H1 (cell line): ENCODE measurements at regions not wholly inside any gene's neighbourhood (a gene's known extent, or its start where the extent isn't known, plus 50 kb on each side); places are given as distances from the start of the nearest gene placed in this dataset.

Experiments
- CTCF ChIA-PET: fragments of 300-600 bp; sonication (Branson Sonifier 250); formaldehyde crosslinking; loops from one replicate; lab custom pipeline; 2021; ENCODE audit not compliant: partially characterized antibody; lab: Charles Lee
- POLR2A ChIA-PET: fragments of 300-600 bp; sonication (Branson Sonifier 250); formaldehyde crosslinking; loops from one replicate; lab custom pipeline; 2021; ENCODE audit warnings: inconsistent platforms; ENCODE audit not compliant: partially characterized antibody; lab: Charles Lee
- DNase-seq, 2 experiments: peaks; one replicate each; pipeline versions ENCODE4 v3.0.0 to v3.0.0-alpha.2; 2010 to 2022; ENCODE audit warnings: low spot score in 2 of 2, low read depth in 1 of 2, mixed read lengths in 1 of 2
- FAIRE-seq: peaks from 2 replicates; lab custom pipeline; 2011; peaks lifted over from hg19 to GRCh38; lab: Jason Lieb, UNC
- H2AFZ ChIP-seq: 2 replicates; pipeline ENCODE4 v1.8.1; 2012; ENCODE audit warnings: low read length, inconsistent platforms
- H2AK5ac ChIP-seq: 2 replicates; pipeline ENCODE4 v1.6.1; 2013; ENCODE audit warnings: low read depth, low read length
- H2BK120ac ChIP-seq: replicated peaks from 2 replicates; pipeline ENCODE3; 2013; ENCODE audit warnings: low read depth, low read length, inconsistent platforms
- H2BK12ac ChIP-seq: 2 replicates; pipeline ENCODE4 v1.6.1; 2013; ENCODE audit warnings: low read depth, low read length
- H2BK15ac ChIP-seq: 2 replicates; pipeline ENCODE4 v1.6.1; 2013; ENCODE audit warnings: low read length
- H2BK20ac ChIP-seq: 2 replicates; pipeline ENCODE4 v1.6.1; 2013; ENCODE audit warnings: low read length
- H2BK5ac ChIP-seq: 2 replicates; pipeline ENCODE4 v1.6.1; 2013; ENCODE audit warnings: low read depth, low read length
- H3K14ac ChIP-seq: 2 replicates; pipeline ENCODE4 v1.6.1; 2013; ENCODE audit warnings: inconsistent platforms; ENCODE audit not compliant: insufficient read length
- H3K18ac ChIP-seq: 2 replicates; pipeline ENCODE4 v1.6.1; 2013; ENCODE audit warnings: low read length; ENCODE audit errors: extremely low read depth
- H3K23ac ChIP-seq: 2 replicates; pipeline ENCODE4 v1.6.1; 2013; ENCODE audit warnings: inconsistent platforms; ENCODE audit not compliant: insufficient read length
- H3K23me2 ChIP-seq: 2 replicates; pipeline ENCODE4 v1.6.1; 2013; ENCODE audit warnings: low read depth, low read length
- H3K27ac ChIP-seq: 2 replicates; pipeline ENCODE4 v1.6.1; 2011; ENCODE audit warnings: low read depth, low read length, inconsistent platforms
- H3K27me3 ChIP-seq, 4 experiments: replicated peaks in 1 of 4; 1 replicate in 1 of 4; 2 replicates in 3 of 4; pipeline versions ENCODE4 v1.6.1 to v1.8.1; 2011 to 2013; ENCODE audit warnings: low read length in 3 of 4, mild to moderate bottlenecking in 3 of 4, inconsistent platforms in 2 of 4, mixed read lengths in 2 of 4, moderate library complexity in 1 of 4; ENCODE audit not compliant: control insufficient read depth in 3 of 4, insufficient read depth in 3 of 4; ENCODE audit errors: extremely low read depth in 1 of 4
- H3K36me3 ChIP-seq, 4 experiments: 2 replicates each; pipeline versions ENCODE4 v1.6.1 to v1.8.1; 2011 to 2013; ENCODE audit warnings: mild to moderate bottlenecking in 4 of 4, low read length in 3 of 4, moderate library complexity in 2 of 4, control low read depth in 1 of 4, inconsistent platforms in 1 of 4; ENCODE audit not compliant: insufficient read depth in 4 of 4, control insufficient read depth in 2 of 4
- H3K4ac ChIP-seq: replicated peaks from 2 replicates; pipeline ENCODE3; 2013; ENCODE audit warnings: low read length, low read depth, mixed read lengths, inconsistent platforms; ENCODE audit not compliant: insufficient read length
- H3K4me1 ChIP-seq, 4 experiments: replicated peaks in 1 of 4; 1 replicate in 1 of 4; 2 replicates in 3 of 4; pipeline versions ENCODE4 v1.6.1 to v1.8.1; 2011 to 2013; ENCODE audit warnings: low read length in 3 of 4, inconsistent platforms in 2 of 4, mixed read lengths in 1 of 4; ENCODE audit not compliant: insufficient read depth in 4 of 4, control insufficient read depth in 3 of 4
- H3K4me2 ChIP-seq, 2 experiments: 2 replicates each; pipeline versions ENCODE4 v1.6.1 to v1.8.1; 2011 to 2013; ENCODE audit warnings: low read depth in 2 of 2, low read length in 2 of 2, control low read depth in 1 of 2, inconsistent platforms in 1 of 2, mild to moderate bottlenecking in 1 of 2; ENCODE audit not compliant: insufficient read depth in 1 of 2
- H3K4me3 ChIP-seq, 4 experiments: fragments of 200-600, 300-600 bp in 1 of 4; sonication (generic), shearing (Covaris generic), sonication (Bioruptor Twin) in 1 of 4; 2 replicates each; pipeline versions ENCODE4 v1.5.1 to v1.8.1; 2011 to 2016; ENCODE audit warnings: low read length in 4 of 4, low read depth in 3 of 4, control low read depth in 2 of 4, inconsistent platforms in 2 of 4, mild to moderate bottlenecking in 2 of 4, mixed read lengths in 1 of 4, moderate library complexity in 1 of 4; ENCODE audit not compliant: insufficient read depth in 2 of 4; ENCODE audit errors: extremely low read depth in 1 of 4
- H3K56ac ChIP-seq: replicated peaks from 2 replicates; pipeline ENCODE3; 2013; ENCODE audit warnings: low read depth, mild to moderate bottlenecking, mixed read lengths, low read length, inconsistent platforms; ENCODE audit not compliant: insufficient read length
- H3K79me1 ChIP-seq: 2 replicates; pipeline ENCODE4 v1.6.1; 2013; ENCODE audit warnings: low read depth, low read length, control low read depth
- H3K79me2 ChIP-seq, 2 experiments: 2 replicates each; pipeline versions ENCODE4 v1.6.1 to v1.8.1; 2012 to 2013; ENCODE audit warnings: low read length in 2 of 2, mild to moderate bottlenecking in 2 of 2, inconsistent platforms in 1 of 2; ENCODE audit not compliant: insufficient read depth in 2 of 2, control insufficient read depth in 1 of 2
- H3K9ac ChIP-seq, 4 experiments: replicated peaks in 1 of 4; 1 replicate in 1 of 4; 2 replicates in 3 of 4; pipeline versions ENCODE4 v1.6.1 to v1.8.1; 2011 to 2013; ENCODE audit warnings: low read depth in 3 of 4, low read length in 3 of 4, control low read depth in 2 of 4, mild to moderate bottlenecking in 2 of 4, moderate library complexity in 2 of 4, inconsistent platforms in 1 of 4; ENCODE audit errors: extremely low read depth in 1 of 4
- H3K9me3 ChIP-seq, 2 experiments: 2 replicates each; pipeline versions ENCODE4 v1.6.1 to v1.8.1; 2012 to 2013; ENCODE audit warnings: mild to moderate bottlenecking in 2 of 2, moderate library complexity in 2 of 2, control low read depth in 1 of 2, inconsistent platforms in 1 of 2, low read depth in 1 of 2, low read length in 1 of 2, mixed read lengths in 1 of 2; ENCODE audit not compliant: insufficient read depth in 2 of 2
- H4K20me1 ChIP-seq, 2 experiments: replicated peaks in 1 of 2; 2 replicates each; pipeline versions ENCODE3 to v1.8.1; 2011 to 2013; ENCODE audit warnings: inconsistent platforms in 2 of 2, low read length in 2 of 2, mild to moderate bottlenecking in 1 of 2; ENCODE audit not compliant: insufficient read depth in 2 of 2, control insufficient read depth in 1 of 2
- H4K5ac ChIP-seq: 2 replicates; pipeline ENCODE4 v1.6.1; 2013; ENCODE audit warnings: low read length, low read depth, mixed read lengths, inconsistent platforms; ENCODE audit not compliant: insufficient read length
- H4K8ac ChIP-seq: 2 replicates; pipeline ENCODE4 v1.8.0; 2013; ENCODE audit warnings: mild to moderate bottlenecking, moderate library complexity, low read length, inconsistent platforms; ENCODE audit not compliant: insufficient read depth; ENCODE audit errors: extremely low read depth
- H4K91ac ChIP-seq: replicated peaks from 2 replicates; pipeline ENCODE3; 2013; ENCODE audit warnings: low read length, mixed read lengths, inconsistent platforms; ENCODE audit not compliant: insufficient read length
- BRCA1 ChIP-seq: IDR thresholded peaks from 2 replicates; pipeline ENCODE4 v1.6.1; 2012; ENCODE audit warnings: low read depth, low read length, improper control_type of control experiment
- CBX8 ChIP-seq: fragments of 300-800, 300-1000 bp; sonication (generic); IDR thresholded peaks from 2 replicates; pipeline ENCODE4 v1.7.1; 2016; ENCODE audit warnings: low read depth, low read length, borderline replicate concordance
- JUND ChIP-seq: IDR thresholded peaks from 2 replicates; pipeline ENCODE4 v1.6.1; 2011; ENCODE audit warnings: mild to moderate bottlenecking, improper control_type of control experiment, low read length
- RAD21 ChIP-seq, 2 experiments: IDR thresholded peaks in 1 of 2; conservative IDR thresholded peaks in 1 of 2; 2 replicates each; pipeline ENCODE4 v1.6.1; 2011; ENCODE audit warnings: low read depth in 2 of 2, low read length in 2 of 2, improper control_type of control experiment in 1 of 2, inconsistent platforms in 1 of 2, mild to moderate bottlenecking in 1 of 2, moderate library complexity in 1 of 2
- SUZ12 ChIP-seq: fragments of 200-600 bp; sonication (generic); IDR thresholded peaks from 2 replicates; pipeline ENCODE4 v1.6.1; 2012; ENCODE audit warnings: mild to moderate bottlenecking, inconsistent platforms, low read length, moderate library complexity, mixed read lengths
- TAF7 ChIP-seq: optimal IDR thresholded peaks from 2 replicates; pipeline ENCODE3; 2011; ENCODE audit warnings: low read depth, mild to moderate bottlenecking, inconsistent platforms, low read length, moderate library complexity, borderline replicate concordance
- WGBS, 2 experiments: shearing (Covaris generic) in 1 of 2; methylation state at CpG; one replicate each; pipeline versions ENCODE4 v1.1.6 to v1.1.7; 2013 to 2015; ENCODE audit warnings: low lambda C conversion rate in 2 of 2, mixed read lengths in 2 of 2, inconsistent platforms in 1 of 2, low coverage in 1 of 2, missing lambda C conversion rate in 1 of 2; ENCODE audit not compliant: insufficient replicate concordance in 2 of 2, insufficient coverage in 1 of 2, insufficient read length in 1 of 2; ENCODE audit errors: extremely low coverage in 1 of 2, missing lambda C conversion rate in 1 of 2; 5-methylcytosine and 5-hydroxymethylcytosine counted together
- TF ChIP-seq, protein P1 (sequence below): IDR thresholded peaks from 2 replicates; pipeline ENCODE4 v1.6.1; 2012; ENCODE audit warnings: inconsistent platforms

DNA sequence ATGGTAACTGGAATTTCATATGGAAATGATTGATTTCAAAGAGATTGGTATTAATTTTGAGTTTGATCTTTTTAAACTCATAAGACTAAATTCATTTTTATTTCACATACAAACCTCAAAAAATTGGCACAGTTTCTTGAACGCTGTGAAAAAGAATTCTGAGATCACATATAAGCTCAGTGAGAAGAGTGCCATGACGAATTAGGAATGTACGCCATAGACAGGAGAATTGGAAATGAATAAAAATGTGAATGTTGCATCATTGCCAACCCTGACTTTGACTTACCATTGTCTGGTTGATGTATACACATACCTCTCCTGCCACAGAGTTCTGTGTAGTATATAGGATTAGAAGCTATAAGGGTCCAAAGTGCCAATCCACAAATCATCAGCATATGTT, 290.4 kb upstream of the ZC3H15 start:
- POLR2A ChIA-PET, result no interaction called here
- no peak overlapping the region for H3K56ac ChIP-seq
- H2AK5ac ChIP-seq, result no peak overlapping the region
- WGBS, 2 experiments, result 87% methylated on average over 3 of the region's 3 CpGs; no CpG with 5 or more reads in 1 of the 2 experiments
- H3K9ac ChIP-seq, result no peak overlapping the region
- no peaks in the 10 kb centered on the region for H3K36me3 ChIP-seq
- FAIRE-seq (no peak), DNase-seq (no peak)
- no peak overlapping the region for H3K14ac ChIP-seq
- H4K91ac ChIP-seq, result no peak overlapping the region
- H4K5ac ChIP-seq, result no peak overlapping the region
- H4K8ac ChIP-seq, result no peak overlapping the region
- no peak overlapping the region for H3K27ac ChIP-seq
- no peak overlapping the region for H2BK5ac ChIP-seq
- H4K20me1 ChIP-seq, result no peaks in the 10 kb centered on the region
- no peak overlapping the region for H3K4me2 ChIP-seq
- H3K79me2 ChIP-seq, result no peaks in the 10 kb centered on the region
- H3K23ac ChIP-seq, result no peak overlapping the region
- H3K4me1 ChIP-seq, result no peaks in the 10 kb centered on the region
- H3K27me3 ChIP-seq, result peaks cover 0 to 1% (median 0%) of the 10 kb centered on the region in 4 experiments; a peak in 1 of 7 replicates
- H3K79me1 ChIP-seq, result no peaks in the 10 kb centered on the region; the same call in 1 of the 2 replicates
- H2BK15ac ChIP-seq, result no peak overlapping the region
- no peak overlapping the region for H3K4ac ChIP-seq
- no peak overlapping the region for H2BK12ac ChIP-seq
- H3K9me3 ChIP-seq, result no peaks in the 10 kb centered on the region
- H2BK120ac ChIP-seq, result no peak overlapping the region
- no peak overlapping the region for H2BK20ac ChIP-seq
- TF ChIP-seq BRCA1 (no peak), RAD21 (IDR thresholded peaks at IDR 0.05 in 1 of 2, conservative IDR thresholded peaks at IDR 0.05 in 1 of 2; ENCODE audit: low read depth in 2 of 2, low read length in 2 of 2) (no peak), CBX8 (no peak), TAF7 (no peak), JUND (no peak), SUZ12 (no peak)
- TF ChIP-seq, protein P1, sequence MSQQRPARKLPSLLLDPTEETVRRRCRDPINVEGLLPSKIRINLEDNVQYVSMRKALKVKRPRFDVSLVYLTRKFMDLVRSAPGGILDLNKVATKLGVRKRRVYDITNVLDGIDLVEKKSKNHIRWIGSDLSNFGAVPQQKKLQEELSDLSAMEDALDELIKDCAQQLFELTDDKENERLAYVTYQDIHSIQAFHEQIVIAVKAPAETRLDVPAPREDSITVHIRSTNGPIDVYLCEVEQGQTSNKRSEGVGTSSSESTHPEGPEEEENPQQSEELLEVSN, result no peak
- TF ChIP-seq, all 59 proteins: peak for 0
- H3K18ac ChIP-seq, result no peak overlapping the region
- no peak overlapping the region for H2AFZ ChIP-seq
- no peaks in the 10 kb centered on the region for H3K23me2 ChIP-seq
- H3K4me3 ChIP-seq, result no peak overlapping the region
- CTCF ChIA-PET, result interaction anchor here (1.2 kb wide), 1 partner anchor 23 kb away, joined by 4 read pairs; no protein-coding TSS in a partner anchor
